ENCODE measurements at regions not wholly inside any gene's neighbourhood (a gene's known extent, or its start where the extent isn't known, plus 50 kb on each side); places are given as distances from the start of the nearest gene placed in this dataset.

- TF ChIP-seq POLR2A (IDR thresholded peaks at IDR 0.05), result no peak
- no peak for TF ChIP-seq CTCF (IDR thresholded peaks at IDR 0.05)
- no peak for TF ChIP-seq POLR2AphosphoS5 (IDR thresholded peaks at IDR 0.05)
Observed at GRCh38 chr4:127165971-127166370, 466.8 kb upstream of the INTU start.
